ENCODE measurements at regions not wholly inside any gene's neighbourhood (a gene's known extent, or its start where the extent isn't known, plus 50 kb on each side); places are given as distances from the start of the nearest gene placed in this dataset.

- dilution Hi-C loops (cut with MboI; ENCODE audit: extremely low pct_ligation_motif_present, low sequenced_read_pairs): no loop called here
- no peaks in the 10 kb centered on the region for H4K20me1 ChIP-seq (ENCODE audit: control insufficient read depth, extremely low read depth, insufficient read depth, low read length)
- H3K27me3 ChIP-seq (ENCODE audit: control insufficient read depth, extremely low read depth, insufficient read depth, low read length): no peaks in the 10 kb centered on the region
- H3K4me1 ChIP-seq (ENCODE audit: control insufficient read depth, extremely low read depth, insufficient read depth, low read length): no peaks in the 10 kb centered on the region
- no peak overlapping the region for H3K9ac ChIP-seq (ENCODE audit: control insufficient read depth, extremely low read depth, insufficient read depth, low read length)
- H3K36me3 ChIP-seq (ENCODE audit: control insufficient read depth in 2 of 2, extremely low read depth in 1 of 2, insufficient read depth in 2 of 2, low read length in 2 of 2): no peaks in the 10 kb centered on the region
- FAIRE-seq (no peak), DNase-seq (ENCODE audit: low read depth, low spot score) (no peak)
- no peaks in the 10 kb centered on the region for H3K9me3 ChIP-seq (ENCODE audit: control insufficient read depth, low read depth, low read length)
- no peak overlapping the region for H2AFZ ChIP-seq (ENCODE audit: control insufficient read depth, low read length)
- H3K4me3 ChIP-seq (ENCODE audit: control insufficient read depth in 2 of 3, extremely low read depth in 1 of 3, insufficient read depth in 2 of 3, low read depth in 1 of 3, low read length in 3 of 3): no peak overlapping the region
- no peaks in the 10 kb centered on the region for H3K79me2 ChIP-seq (ENCODE audit: control insufficient read depth, insufficient read depth, low read length)
- H3K27ac ChIP-seq (ENCODE audit: control insufficient read depth, insufficient read depth, low read length): no peak overlapping the region
- no peak overlapping the region for H3K4me2 ChIP-seq (ENCODE audit: control insufficient read depth, extremely low read depth, insufficient read depth, low read depth, low read length)
- no peaks in the 10 kb centered on the region for H3K9me1 ChIP-seq (ENCODE audit: control insufficient read depth, extremely low read depth, insufficient read depth, low read length)
- TF ChIP-seq CTCF (optimal IDR thresholded peaks at IDR 0.05 in 1 of 3, IDR thresholded peaks at IDR 0.05 in 1 of 3, conservative IDR thresholded peaks at IDR 0.05 in 1 of 3; ENCODE audit: extremely low read depth in 1 of 3, insufficient read depth in 2 of 3, low read length in 3 of 3) (no peak), EZH2 (IDR thresholded peaks at IDR 0.05; ENCODE audit: low read length) (no peak)
Observed at GRCh38 chr3:94811836-94812235, 749.0 kb downstream of the NSUN3 start.

GRCh38 chr3:94821241-94821640 lies 758.4 kb downstream of the NSUN3 start:
- H3K4me3 ChIP-seq (ENCODE audit: control insufficient read depth in 2 of 3, extremely low read depth in 1 of 3, insufficient read depth in 2 of 3, low read depth in 1 of 3, low read length in 3 of 3): no peak overlapping the region
- H3K27ac ChIP-seq (ENCODE audit: control insufficient read depth, insufficient read depth, low read length): no peak overlapping the region
- H3K9me3 ChIP-seq (ENCODE audit: control insufficient read depth, low read depth, low read length): no peaks in the 10 kb centered on the region
- DNase-seq (ENCODE audit: low read depth, low spot score) (no peak), FAIRE-seq (no peak)
- no peak overlapping the region for H3K9ac ChIP-seq (ENCODE audit: control insufficient read depth, extremely low read depth, insufficient read depth, low read length)
- no peaks in the 10 kb centered on the region for H4K20me1 ChIP-seq (ENCODE audit: control insufficient read depth, extremely low read depth, insufficient read depth, low read length)
- no peaks in the 10 kb centered on the region for H3K36me3 ChIP-seq (ENCODE audit: control insufficient read depth in 2 of 2, extremely low read depth in 1 of 2, insufficient read depth in 2 of 2, low read length in 2 of 2)
- no peaks in the 10 kb centered on the region for H3K27me3 ChIP-seq (ENCODE audit: control insufficient read depth, extremely low read depth, insufficient read depth, low read length)
- H3K79me2 ChIP-seq (ENCODE audit: control insufficient read depth, insufficient read depth, low read length): no peaks in the 10 kb centered on the region
- H3K4me1 ChIP-seq (ENCODE audit: control insufficient read depth, extremely low read depth, insufficient read depth, low read length): no peaks in the 10 kb centered on the region
- TF ChIP-seq CTCF (optimal IDR thresholded peaks at IDR 0.05 in 1 of 3, IDR thresholded peaks at IDR 0.05 in 1 of 3, conservative IDR thresholded peaks at IDR 0.05 in 1 of 3; ENCODE audit: extremely low read depth in 1 of 3, insufficient read depth in 2 of 3, low read length in 3 of 3) (no peak), EZH2 (IDR thresholded peaks at IDR 0.05; ENCODE audit: low read length) (no peak)
- no peaks in the 10 kb centered on the region for H3K9me1 ChIP-seq (ENCODE audit: control insufficient read depth, extremely low read depth, insufficient read depth, low read length)
- dilution Hi-C loops (cut with MboI; ENCODE audit: extremely low pct_ligation_motif_present, low sequenced_read_pairs): no loop called here
- no peak overlapping the region for H2AFZ ChIP-seq (ENCODE audit: control insufficient read depth, low read length)
- no peak overlapping the region for H3K4me2 ChIP-seq (ENCODE audit: control insufficient read depth, extremely low read depth, insufficient read depth, low read depth, low read length)

Measured in keratinocyte (primary cell).